GM12892 (cell line): ENCODE measurements at regions not wholly inside any gene's neighbourhood (a gene's known extent, or its start where the extent isn't known, plus 50 kb on each side); places are given as distances from the start of the nearest gene placed in this dataset.

Source experiments
- POLR2A ChIP-seq: IDR thresholded peaks from 2 replicates; pipeline ENCODE4 v1.6.1; 2011; ENCODE audit warnings: low read depth, low read length, control low read depth
- POLR2AphosphoS5 ChIP-seq: IDR thresholded peaks from 2 replicates; pipeline ENCODE4 v1.6.1; 2011; ENCODE audit warnings: low read depth, low read length, control low read depth
- TAF1 ChIP-seq: IDR thresholded peaks from 2 replicates; pipeline ENCODE4 v1.6.1; 2011; ENCODE audit warnings: low read depth, mild to moderate bottlenecking, control low read depth, low read length, borderline replicate concordance

DNA sequence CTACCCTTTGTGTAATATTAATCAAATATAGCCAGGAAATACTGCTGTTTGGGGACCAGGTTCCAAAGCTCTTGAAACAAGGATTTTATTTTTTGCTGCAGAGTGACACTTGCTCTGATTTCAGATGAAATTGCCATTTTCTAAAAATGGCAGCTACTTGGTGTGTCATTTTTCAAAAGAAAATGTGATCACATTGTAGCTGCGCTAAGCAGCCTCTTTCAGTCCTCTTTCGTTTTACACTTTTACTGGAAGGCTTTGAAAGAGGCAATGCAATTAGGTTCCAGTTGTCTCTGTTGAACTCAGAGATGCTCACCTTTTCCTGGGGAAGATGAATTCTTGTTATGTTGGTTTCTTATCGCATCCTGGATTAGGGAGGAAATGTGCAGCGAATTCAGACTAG is 85.1 kb downstream of the CT47B1 start:
- no peak for TF ChIP-seq POLR2AphosphoS5
- no peak for TF ChIP-seq POLR2A
- no peak for TF ChIP-seq TAF1
